K562 (cell line): ENCODE measurements at regions not wholly inside any gene's neighbourhood (a gene's known extent, or its start where the extent isn't known, plus 50 kb on each side); places are given as distances from the start of the nearest gene placed in this dataset.

Experiments
- ARID1B ChIP-seq: fragments of 450-650 bp; IDR thresholded peaks from 2 replicates; pipeline ENCODE4 v1.6.1; 2016; ENCODE audit warnings: antibody characterized with exemption, mild to moderate bottlenecking, inconsistent platforms
- CBFA2T2 ChIP-seq: fragments of 450-650 bp; conservative IDR thresholded peaks from 2 replicates; pipeline ENCODE4 v1.6.1; 2017; ENCODE audit warnings: mild to moderate bottlenecking
- DPF2 ChIP-seq: fragments of 450-650 bp; IDR thresholded peaks from 2 replicates; pipeline ENCODE4 v1.6.1; 2016
- ELK1 ChIP-seq: sonication (generic); formaldehyde crosslinking; IDR thresholded peaks from 2 replicates; pipeline ENCODE4 v1.8.1; 2022; ENCODE audit warnings: missing genetic modification reagents
- HDAC1 ChIP-seq, 2 experiments: fragments of 450-650 bp; IDR thresholded peaks; 2 replicates each; pipeline ENCODE4 v1.6.1; 2016 to 2017; ENCODE audit warnings: inconsistent platforms in 1 of 2, mild to moderate bottlenecking in 1 of 2, moderate library complexity in 1 of 2
- NFIC ChIP-seq: fragments of 450-650 bp; IDR thresholded peaks from 2 replicates; pipeline ENCODE4 v1.6.1; 2017; ENCODE audit warnings: mild to moderate bottlenecking, inconsistent platforms
- RAD21 ChIP-seq, 2 experiments: fragments of 250-450 bp in 1 of 2; fragments of 450-650 bp in 1 of 2; sonication (Bioruptor Pico) in 1 of 2; formaldehyde crosslinking in 1 of 2; IDR thresholded peaks in 1 of 2; conservative IDR thresholded peaks in 1 of 2; 2 replicates each; pipeline versions ENCODE4 v1.4.0 to v1.8.0; 2020 to 2022; ENCODE audit warnings: mild to moderate bottlenecking in 2 of 2, moderate library complexity in 1 of 2
- TBL1XR1 ChIP-seq, 2 experiments: IDR thresholded peaks; 2 replicates each; pipeline ENCODE4 v1.6.1; 2012; ENCODE audit warnings: improper control_type of control experiment in 2 of 2, low read length in 2 of 2, mild to moderate bottlenecking in 1 of 2
- TCF3 ChIP-seq: sonication (generic); formaldehyde crosslinking; IDR thresholded peaks from 2 replicates; pipeline ENCODE4 v1.4.0; 2020; ENCODE audit warnings: mild to moderate bottlenecking, missing genetic modification reagents
- ZNF699 ChIP-seq: fragments of 250-450 bp; sonication (Bioruptor Pico); IDR thresholded peaks from 2 replicates; pipeline ENCODE4 v1.8.0; 2021; ENCODE audit warnings: mild to moderate bottlenecking, moderate library complexity; ENCODE audit not compliant: insufficient replicate concordance
- TF ChIP-seq, protein P1 (sequence below), 2 experiments: IDR thresholded peaks; 2 replicates each; pipeline ENCODE4 v1.6.1; 2011; ENCODE audit warnings: borderline replicate concordance in 1 of 2, control low read depth in 1 of 2, low read depth in 1 of 2, low read length in 1 of 2, mild to moderate bottlenecking in 1 of 2, mixed read lengths in 1 of 2, moderate library complexity in 1 of 2; ENCODE audit not compliant: insufficient read depth in 1 of 2, insufficient read length in 1 of 2, poor library complexity in 1 of 2, severe bottlenecking in 1 of 2; ENCODE audit errors: extremely low read depth in 1 of 2

DNA sequence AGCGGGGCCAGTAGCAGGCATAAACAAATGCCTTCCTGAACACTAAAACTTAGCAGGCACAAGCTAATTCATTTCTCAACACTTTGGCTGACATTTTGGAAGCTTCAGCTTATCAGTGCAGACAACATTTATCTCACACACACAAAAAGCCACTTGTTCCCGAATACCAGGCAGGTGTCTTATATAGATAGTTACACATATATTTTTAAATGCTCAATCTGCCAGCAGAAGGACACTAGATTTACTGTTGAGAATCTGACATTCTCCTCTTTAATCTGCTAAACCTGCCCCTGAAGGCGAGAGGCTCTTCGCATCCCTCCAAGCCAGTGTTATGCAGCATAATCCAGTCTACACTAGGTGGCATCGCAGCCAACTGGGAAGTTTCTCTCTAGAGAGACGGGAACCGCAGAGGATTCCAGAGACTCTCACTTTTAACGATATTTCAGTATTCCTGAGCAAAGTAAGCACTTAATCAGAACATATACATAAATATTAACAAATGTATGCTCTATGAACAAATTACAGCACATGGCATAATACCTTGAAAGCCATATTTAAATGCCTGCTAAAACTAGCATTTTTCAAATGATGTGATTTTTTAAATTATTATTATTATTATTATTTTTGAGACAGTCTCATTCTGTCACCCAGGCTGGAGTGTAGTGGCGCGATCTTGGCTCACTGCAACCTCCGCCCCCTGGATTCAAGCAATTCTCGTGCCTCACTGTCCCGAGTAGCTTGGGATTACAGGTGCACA, 90.2 kb upstream of the SCG2 start (continued):
- TF ChIP-seq HDAC1 (IDR thresholded peaks at IDR 0.05) (0 out of 4 replicates have a peak, but pooled peaks of 1 of the 2 experiments have one; percentile 43), ARID1B (peak; percentile 91), ELK1 (CRISPR knock-in tag) (no peak), RAD21 (CRISPR knock-in tag; conservative IDR thresholded peaks at IDR 0.05 in 1 of 2, IDR thresholded peaks at IDR 0.05 in 1 of 2) (peak; percentile 33 to 49; a peak in 3 of 4 replicates), TBL1XR1 (IDR thresholded peaks at IDR 0.05; ENCODE audit: low read length in 2 of 2) (peak in 1 of 2 experiments; percentile 52; a peak in 2 of 4 replicates), ZNF699 (CRISPR knock-in tag) (no peak), TCF3 (peak; percentile 94), NFIC (peak; percentile 38; the same call in 1 of the 2 replicates), DPF2 (peak; percentile 64), CBFA2T2 (peak; percentile 83)
- TF ChIP-seq, protein P1, sequence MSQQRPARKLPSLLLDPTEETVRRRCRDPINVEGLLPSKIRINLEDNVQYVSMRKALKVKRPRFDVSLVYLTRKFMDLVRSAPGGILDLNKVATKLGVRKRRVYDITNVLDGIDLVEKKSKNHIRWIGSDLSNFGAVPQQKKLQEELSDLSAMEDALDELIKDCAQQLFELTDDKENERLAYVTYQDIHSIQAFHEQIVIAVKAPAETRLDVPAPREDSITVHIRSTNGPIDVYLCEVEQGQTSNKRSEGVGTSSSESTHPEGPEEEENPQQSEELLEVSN (IDR thresholded peaks at IDR 0.05; ENCODE audit: borderline replicate concordance in 1 of 2, extremely low read depth in 1 of 2, insufficient read depth in 1 of 2, insufficient read length in 1 of 2, low read depth in 1 of 2, low read length in 1 of 2, poor library complexity in 1 of 2, severe bottlenecking in 1 of 2) = no peak
